HG03196 (cell line): ENCODE measurements at regions not wholly inside any gene's neighbourhood (a gene's known extent, or its start where the extent isn't known, plus 50 kb on each side); places are given as distances from the start of the nearest gene placed in this dataset.
"Not testable (repeated sequence)": the region's sequence is repeated elsewhere in the genome, so short reads cannot be mapped to it uniquely, and the experiment has no call there.

ENCODE experiments used
- ATAC-seq: cut with Tn5 transposase; IDR thresholded peaks from one replicate; pipeline ENCODE4 v1.9.1; 2021; ENCODE audit not compliant: unreplicated experiment

- ATAC-seq = no peak
Measured at GRCh38 chr4:38463268-38463958, 200.6 kb upstream of the KLF3 start.

GRCh38 chr4:38464328-38464727 is 199.7 kb upstream of the KLF3 start:
- ATAC-seq = no peak

- no peak for ATAC-seq
Measured at GRCh38 chr4:38466401-38466800, 197.6 kb upstream of the KLF3 start.

- no peak for ATAC-seq
Measured at GRCh38 chr4:38467296-38467695, 196.7 kb upstream of the KLF3 start.

GRCh38 chr4:38468339-38468866 is 195.6 kb upstream of the KLF3 start:
- no peak for ATAC-seq

GRCh38 chr4:38469410-38469809 is 194.6 kb upstream of the KLF3 start:
- no peak for ATAC-seq

- no peak for ATAC-seq
Measured at GRCh38 chr4:38470735-38471262, 193.2 kb upstream of the KLF3 start.

- ATAC-seq = no peak
Measured at GRCh38 chr4:38482696-38483095, 181.3 kb upstream of the KLF3 start.

GRCh38 chr4:38483628-38484027 is 180.4 kb upstream of the KLF3 start:
- ATAC-seq = not testable (repeated sequence)

- no peak for ATAC-seq
Measured at GRCh38 chr4:38489011-38489861, 174.8 kb upstream of the KLF3 start.

- no peak for ATAC-seq
Measured at GRCh38 chr4:38489924-38490639, 173.9 kb upstream of the KLF3 start.

- no peak for ATAC-seq
Measured at GRCh38 chr4:38490753-38491446, 173.1 kb upstream of the KLF3 start.

GRCh38 chr4:38491854-38492478 is 172.0 kb upstream of the KLF3 start:
- ATAC-seq = no peak

- ATAC-seq = no peak
Measured at GRCh38 chr4:38493066-38493465, 170.9 kb upstream of the KLF3 start.

GRCh38 chr4:38495446-38495845 is 168.6 kb upstream of the KLF3 start:
- no peak for ATAC-seq

- no peak for ATAC-seq
Measured at GRCh38 chr4:38497121-38497520, 166.9 kb upstream of the KLF3 start.

- no peak for ATAC-seq
Measured at GRCh38 chr4:38499101-38499500, 164.9 kb upstream of the KLF3 start.

- ATAC-seq = no peak
Measured at GRCh38 chr4:38500433-38500832, 163.6 kb upstream of the KLF3 start.

- no peak for ATAC-seq
Measured at GRCh38 chr4:38501698-38502097, 162.3 kb upstream of the KLF3 start.

- ATAC-seq = peak; percentile 90
Measured at GRCh38 chr4:38503689-38504395, 160.2 kb upstream of the KLF3 start.
